ENCODE measurements at regions not wholly inside any gene's neighbourhood (a gene's known extent, or its start where the extent isn't known, plus 50 kb on each side); places are given as distances from the start of the nearest gene placed in this dataset.

DNA sequence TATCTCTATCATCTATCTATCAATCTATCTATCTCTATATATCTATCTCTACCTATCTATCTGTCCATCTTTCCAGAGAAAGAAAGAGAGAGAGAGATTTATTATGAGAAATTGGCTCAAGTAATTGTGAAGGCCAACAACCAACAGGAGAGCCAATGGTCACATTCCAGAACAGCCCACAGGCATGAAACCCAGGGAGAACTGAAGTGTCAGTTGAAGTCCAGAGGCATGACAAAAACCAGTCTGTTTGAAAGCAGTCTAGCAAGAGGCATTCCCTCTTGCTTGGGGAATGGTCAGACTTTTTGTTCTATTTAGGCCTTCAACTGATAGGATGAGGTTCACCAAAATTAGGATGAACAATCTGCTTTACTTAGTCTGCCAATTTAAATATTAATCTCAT lies 87.6 kb upstream of the PLCXD3 start:
- no peak overlapping the region for H3K4me2 ChIP-seq (ENCODE audit: low read length)
- H3K36me3 ChIP-seq (ENCODE audit: insufficient read depth, low read length), result no peaks in the 10 kb centered on the region
- H3K27ac ChIP-seq (ENCODE audit: low read depth, low read length, poor library complexity, severe bottlenecking), result no peak overlapping the region
- no TSS peak for BruUV-seq (replicated peaks)
- H3K4me3 ChIP-seq (ENCODE audit: low read depth, low read length, poor library complexity, severe bottlenecking), result no peak overlapping the region
- TF ChIP-seq, protein P1, sequence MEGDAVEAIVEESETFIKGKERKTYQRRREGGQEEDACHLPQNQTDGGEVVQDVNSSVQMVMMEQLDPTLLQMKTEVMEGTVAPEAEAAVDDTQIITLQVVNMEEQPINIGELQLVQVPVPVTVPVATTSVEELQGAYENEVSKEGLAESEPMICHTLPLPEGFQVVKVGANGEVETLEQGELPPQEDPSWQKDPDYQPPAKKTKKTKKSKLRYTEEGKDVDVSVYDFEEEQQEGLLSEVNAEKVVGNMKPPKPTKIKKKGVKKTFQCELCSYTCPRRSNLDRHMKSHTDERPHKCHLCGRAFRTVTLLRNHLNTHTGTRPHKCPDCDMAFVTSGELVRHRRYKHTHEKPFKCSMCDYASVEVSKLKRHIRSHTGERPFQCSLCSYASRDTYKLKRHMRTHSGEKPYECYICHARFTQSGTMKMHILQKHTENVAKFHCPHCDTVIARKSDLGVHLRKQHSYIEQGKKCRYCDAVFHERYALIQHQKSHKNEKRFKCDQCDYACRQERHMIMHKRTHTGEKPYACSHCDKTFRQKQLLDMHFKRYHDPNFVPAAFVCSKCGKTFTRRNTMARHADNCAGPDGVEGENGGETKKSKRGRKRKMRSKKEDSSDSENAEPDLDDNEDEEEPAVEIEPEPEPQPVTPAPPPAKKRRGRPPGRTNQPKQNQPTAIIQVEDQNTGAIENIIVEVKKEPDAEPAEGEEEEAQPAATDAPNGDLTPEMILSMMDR (conservative IDR thresholded peaks at IDR 0.05; ENCODE audit: low read length), result no peak
- TF ChIP-seq EZH2phosphoT487 (IDR thresholded peaks at IDR 0.05; ENCODE audit: borderline replicate concordance, low read depth, low read length), result no peak
- intact Hi-C loops (cut with micrococcal nuclease; ENCODE audit: unreplicated experiment), result no loop called here
- ChIA-PET CTCF (ENCODE audit: unreplicated experiment) (no interaction called here), POLR2A (no interaction called here)
- no peak overlapping the region for H2AFZ ChIP-seq (ENCODE audit: low read length)
- no peaks in the 10 kb centered on the region for H3K79me2 ChIP-seq (ENCODE audit: insufficient read depth, low read depth, low read length)
- H3K9me3 ChIP-seq (ENCODE audit: low read length), result no peaks in the 10 kb centered on the region
- H3K4me1 ChIP-seq (ENCODE audit: insufficient read depth, low read length, poor library complexity, severe bottlenecking), result no peaks in the 10 kb centered on the region
- H4K20me1 ChIP-seq (ENCODE audit: insufficient read depth, low read length), result no peaks in the 10 kb centered on the region
- no peaks in the 10 kb centered on the region for H3K9me2 ChIP-seq (ENCODE audit: insufficient read depth, low read length)
- DNase-seq (ENCODE audit: low spot score), result no peak

DNA sequence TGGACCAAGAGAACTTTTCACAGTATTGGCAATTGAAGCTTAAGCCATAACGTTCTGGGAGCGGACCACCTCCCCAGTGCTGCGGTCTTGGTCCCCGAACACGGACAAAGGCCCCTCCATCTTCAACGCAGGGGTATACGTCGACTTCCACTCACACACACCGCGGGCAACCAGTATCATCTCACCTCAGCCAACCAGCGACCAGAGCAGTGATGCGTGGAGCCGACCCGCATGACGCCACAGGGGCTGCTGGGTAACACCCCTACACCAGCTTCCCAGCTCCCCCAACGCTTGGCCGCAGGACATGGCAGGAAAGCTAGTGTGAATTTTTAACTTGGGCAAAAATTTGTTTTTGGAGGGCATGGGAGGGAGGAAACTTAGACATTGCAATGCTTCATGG lies 77.3 kb upstream of the PLCXD3 start:
- intact Hi-C loops (cut with micrococcal nuclease; ENCODE audit: unreplicated experiment), result no loop called here
- Histone ChIP-seq H3K9me3 (ENCODE audit: low read length) (no peaks in the 10 kb centered on the region), H3K4me2 (ENCODE audit: low read length) (no peak overlapping the region), H3K4me3 (ENCODE audit: low read depth, low read length, poor library complexity, severe bottlenecking) (no peak overlapping the region), H3K9me2 (ENCODE audit: insufficient read depth, low read length) (no peaks in the 10 kb centered on the region), H3K79me2 (ENCODE audit: insufficient read depth, low read depth, low read length) (no peaks in the 10 kb centered on the region), H4K20me1 (ENCODE audit: insufficient read depth, low read length) (no peaks in the 10 kb centered on the region), H2AFZ (ENCODE audit: low read length) (no peak overlapping the region), H3K4me1 (ENCODE audit: insufficient read depth, low read length, poor library complexity, severe bottlenecking) (no peaks in the 10 kb centered on the region), H3K36me3 (ENCODE audit: insufficient read depth, low read length) (no peaks in the 10 kb centered on the region), H3K27ac (ENCODE audit: low read depth, low read length, poor library complexity, severe bottlenecking) (no peak overlapping the region)
- POLR2A ChIA-PET, result interaction anchor here (1.1 kb wide), 1 partner anchor 31 kb away, joined by 3 read pairs; no protein-coding TSS in a partner anchor
- DNase-seq (ENCODE audit: low spot score), result no peak
- no TSS peak for BruUV-seq (replicated peaks)
- no peak for TF ChIP-seq EZH2phosphoT487 (IDR thresholded peaks at IDR 0.05; ENCODE audit: borderline replicate concordance, low read depth, low read length)
- TF ChIP-seq, protein P1 (conservative IDR thresholded peaks at IDR 0.05; ENCODE audit: low read length), result no peak
- CTCF ChIA-PET (ENCODE audit: unreplicated experiment), result no interaction called here

DNA sequence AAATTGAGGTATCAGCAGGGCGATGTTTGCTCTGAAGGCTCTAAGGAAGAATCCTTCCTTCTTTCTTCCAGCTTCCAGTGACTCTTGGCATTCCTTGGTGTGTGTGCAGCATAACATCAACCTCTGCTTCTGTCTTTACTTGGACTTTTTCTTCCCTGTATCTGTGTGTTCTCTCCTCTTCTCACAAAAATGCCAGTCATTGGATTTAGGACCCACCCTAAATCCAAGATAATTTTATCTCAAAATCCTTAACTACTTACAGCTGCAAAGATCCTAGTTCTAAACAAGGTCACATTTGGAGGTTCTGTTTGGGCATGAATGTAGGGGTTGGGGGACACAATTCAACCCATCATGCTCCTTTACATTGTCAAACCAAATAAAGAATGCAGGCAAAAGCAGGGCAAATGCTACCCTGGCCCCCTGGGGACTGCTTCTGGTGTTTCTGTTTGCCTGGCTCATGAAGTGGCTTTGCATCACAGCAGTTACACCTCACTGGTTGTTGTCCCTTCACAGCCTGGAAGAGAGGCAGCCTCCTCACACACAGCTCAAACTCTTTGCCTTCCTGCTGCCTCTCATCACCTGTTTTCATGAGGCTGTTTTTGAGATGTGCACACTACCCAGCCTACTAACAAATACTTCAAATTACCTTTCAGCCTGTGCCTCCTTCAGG lies 64.8 kb upstream of the PLCXD3 start:
- Histone ChIP-seq H3K9me2 (ENCODE audit: insufficient read depth, low read length) (no peaks in the 10 kb centered on the region), H3K4me3 (ENCODE audit: low read depth, low read length, poor library complexity, severe bottlenecking) (no peak overlapping the region), H3K9me3 (ENCODE audit: low read length) (no peaks in the 10 kb centered on the region), H3K36me3 (ENCODE audit: insufficient read depth, low read length) (no peaks in the 10 kb centered on the region), H3K4me1 (ENCODE audit: insufficient read depth, low read length, poor library complexity, severe bottlenecking) (no peaks in the 10 kb centered on the region), H2AFZ (ENCODE audit: low read length) (no peak overlapping the region), H3K4me2 (ENCODE audit: low read length) (no peak overlapping the region), H3K79me2 (ENCODE audit: insufficient read depth, low read depth, low read length) (no peaks in the 10 kb centered on the region), H4K20me1 (ENCODE audit: insufficient read depth, low read length) (no peaks in the 10 kb centered on the region), H3K27ac (ENCODE audit: low read depth, low read length, poor library complexity, severe bottlenecking) (no peak overlapping the region)
- POLR2A ChIA-PET, result no interaction called here
- no peak for TF ChIP-seq EZH2phosphoT487 (IDR thresholded peaks at IDR 0.05; ENCODE audit: borderline replicate concordance, low read depth, low read length)
- TF ChIP-seq, protein P1 (conservative IDR thresholded peaks at IDR 0.05; ENCODE audit: low read length), result no peak
- CTCF ChIA-PET (ENCODE audit: unreplicated experiment), result no interaction called here
- intact Hi-C loops (cut with micrococcal nuclease; ENCODE audit: unreplicated experiment), result no loop called here
- no TSS peak for BruUV-seq (replicated peaks)
- no peak for DNase-seq (ENCODE audit: low spot score)
